ENCODE measurements at regions not wholly inside any gene's neighbourhood (a gene's known extent, or its start where the extent isn't known, plus 50 kb on each side); places are given as distances from the start of the nearest gene placed in this dataset.

DNA sequence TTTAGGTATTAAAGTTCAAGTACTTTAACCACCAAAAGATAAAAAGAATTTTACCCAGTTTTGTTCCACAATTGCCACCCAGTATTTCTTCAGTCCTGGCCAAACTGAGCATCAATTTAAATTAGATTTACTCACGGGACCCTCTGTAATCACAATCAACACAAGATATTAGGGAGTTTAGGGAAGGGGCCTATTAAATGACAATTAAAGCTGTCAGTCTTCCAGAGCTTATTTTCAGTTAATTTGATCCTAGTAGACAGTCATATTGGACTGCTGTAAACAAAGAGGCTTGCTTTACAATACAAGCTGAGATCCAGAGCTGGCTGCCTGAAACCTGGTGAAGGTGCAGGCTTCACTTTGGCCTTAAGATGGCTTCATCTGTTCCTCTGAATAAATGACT, 321.2 kb upstream of the NBEA start:
- DNase-seq: no peak
- Histone ChIP-seq H3K4me3 (no peak overlapping the region), H3K4me1 (no peaks in the 10 kb centered on the region), H3K27ac (no peak overlapping the region), H3K27me3 (no peaks in the 10 kb centered on the region), H3K9me3 (no peaks in the 10 kb centered on the region), H3K36me3 (no peaks in the 10 kb centered on the region)
- intact Hi-C loops (cut with DNase I): no loop called here
- TF ChIP-seq, protein P1, sequence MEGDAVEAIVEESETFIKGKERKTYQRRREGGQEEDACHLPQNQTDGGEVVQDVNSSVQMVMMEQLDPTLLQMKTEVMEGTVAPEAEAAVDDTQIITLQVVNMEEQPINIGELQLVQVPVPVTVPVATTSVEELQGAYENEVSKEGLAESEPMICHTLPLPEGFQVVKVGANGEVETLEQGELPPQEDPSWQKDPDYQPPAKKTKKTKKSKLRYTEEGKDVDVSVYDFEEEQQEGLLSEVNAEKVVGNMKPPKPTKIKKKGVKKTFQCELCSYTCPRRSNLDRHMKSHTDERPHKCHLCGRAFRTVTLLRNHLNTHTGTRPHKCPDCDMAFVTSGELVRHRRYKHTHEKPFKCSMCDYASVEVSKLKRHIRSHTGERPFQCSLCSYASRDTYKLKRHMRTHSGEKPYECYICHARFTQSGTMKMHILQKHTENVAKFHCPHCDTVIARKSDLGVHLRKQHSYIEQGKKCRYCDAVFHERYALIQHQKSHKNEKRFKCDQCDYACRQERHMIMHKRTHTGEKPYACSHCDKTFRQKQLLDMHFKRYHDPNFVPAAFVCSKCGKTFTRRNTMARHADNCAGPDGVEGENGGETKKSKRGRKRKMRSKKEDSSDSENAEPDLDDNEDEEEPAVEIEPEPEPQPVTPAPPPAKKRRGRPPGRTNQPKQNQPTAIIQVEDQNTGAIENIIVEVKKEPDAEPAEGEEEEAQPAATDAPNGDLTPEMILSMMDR (IDR thresholded peaks at IDR 0.05): no peak
- no peak for TF ChIP-seq POLR2A (IDR thresholded peaks at IDR 0.05)
- WGBS, 2 donors: 53 to 81% methylated on average over 1 of the region's 1 CpG

DNA sequence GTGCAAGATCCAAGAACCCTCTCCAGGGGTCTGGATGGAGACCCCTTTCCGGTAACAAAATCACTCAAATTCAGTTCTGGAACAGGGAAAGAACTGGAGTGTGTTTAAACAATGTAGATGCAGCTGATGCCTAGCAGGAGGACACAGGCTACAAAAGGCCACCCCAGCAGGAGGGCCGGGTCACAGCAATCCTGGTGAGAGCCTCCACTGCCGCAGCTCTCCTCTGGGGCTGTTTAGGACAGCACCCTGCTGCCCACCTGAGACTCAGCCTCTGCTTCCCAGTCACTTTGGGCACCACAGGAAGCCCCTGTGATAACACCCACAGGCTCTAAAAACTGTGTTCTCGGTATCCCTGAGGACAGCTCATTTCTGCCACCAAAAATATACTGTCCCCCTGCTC, 318.7 kb upstream of the NBEA start:
- Histone ChIP-seq H3K4me1 (peaks cover 0 to 5% (median 0%) of the 10 kb centered on the region in 3 donors), H3K4me3 (no peak overlapping the region), H3K27me3 (no peaks in the 10 kb centered on the region), H3K36me3 (no peaks in the 10 kb centered on the region), H3K9me3 (no peaks in the 10 kb centered on the region), H3K27ac (no peak overlapping the region)
- no peak for TF ChIP-seq POLR2A (IDR thresholded peaks at IDR 0.05)
- TF ChIP-seq, protein P1 (IDR thresholded peaks at IDR 0.05): no peak
- intact Hi-C loops (cut with DNase I): no loop called here
- no peak for DNase-seq
- 64 to 74% methylated on average over 3 to 4 of the region's 4 CpGs for WGBS, 2 donors

DNA sequence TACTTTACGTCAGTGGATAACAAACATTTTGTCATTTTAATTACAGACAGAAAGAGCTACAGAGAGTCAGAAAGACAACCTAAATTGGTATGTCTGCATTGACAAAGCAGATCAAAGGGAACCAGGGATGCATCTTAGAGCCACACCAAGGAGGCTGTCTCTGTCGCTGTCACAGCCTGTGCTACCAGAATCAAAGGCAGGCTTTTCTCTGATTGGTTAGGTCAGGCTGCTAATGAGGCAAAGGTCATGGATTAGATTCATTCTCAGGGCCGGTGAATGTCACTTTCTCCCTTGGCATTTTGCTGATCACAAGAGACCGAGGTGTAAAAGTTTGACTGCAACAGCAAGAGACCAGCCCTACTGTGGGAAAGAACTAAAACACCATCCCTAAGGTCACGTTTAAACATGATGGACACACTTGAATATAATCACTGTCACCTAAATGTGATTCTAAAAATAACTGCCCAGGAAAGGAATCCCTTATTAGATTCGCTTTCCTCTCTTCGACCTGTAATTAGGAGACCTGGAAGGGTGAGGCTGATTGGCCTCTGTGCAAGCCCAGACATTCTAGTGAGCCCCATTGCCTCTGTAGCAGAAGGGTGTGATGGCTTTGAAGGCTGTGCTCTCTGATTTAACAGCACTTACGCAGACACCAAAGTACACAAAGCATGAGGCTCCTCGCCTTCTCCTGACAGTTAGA, 314.4 kb upstream of the NBEA start:
- Histone ChIP-seq H3K4me3 (no peak overlapping the region), H3K9me3 (no peaks in the 10 kb centered on the region), H3K36me3 (no peaks in the 10 kb centered on the region), H3K27me3 (no peaks in the 10 kb centered on the region), H3K4me1 (peaks cover 0 to 5% (median 0%) of the 10 kb centered on the region in 3 donors), H3K27ac (no peak overlapping the region)
- TF ChIP-seq POLR2A (IDR thresholded peaks at IDR 0.05): no peak
- TF ChIP-seq, protein P1 (IDR thresholded peaks at IDR 0.05): no peak
- intact Hi-C loops (cut with DNase I): no loop called here
- 53% methylated on average over 8 to 9 of the region's 9 CpGs for WGBS, 2 donors
- no peak for DNase-seq

DNA sequence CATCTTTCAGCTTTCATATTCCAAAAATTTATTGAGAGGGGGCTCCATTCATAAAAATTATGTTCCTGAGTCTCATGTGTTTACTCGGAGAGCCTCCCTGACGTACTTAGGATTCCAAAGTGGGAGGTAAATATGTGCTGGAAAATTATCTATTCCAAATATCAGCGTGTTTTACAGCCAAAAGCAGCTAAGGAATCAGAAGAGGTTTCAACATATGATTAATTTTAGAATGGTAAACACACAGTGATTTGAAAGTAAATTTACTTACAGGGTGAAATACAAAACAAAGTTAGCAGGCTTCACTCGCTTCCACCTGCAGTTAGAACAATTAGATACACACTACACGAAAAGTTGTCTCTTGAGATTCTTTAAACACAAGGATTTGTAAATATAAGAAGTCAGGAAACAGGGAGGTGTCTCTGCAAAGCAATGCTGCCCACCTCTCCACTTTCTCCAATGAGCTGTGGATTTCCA, 313.8 kb upstream of the NBEA start:
- Histone ChIP-seq H3K4me1 (peaks cover 0 to 5% (median 0%) of the 10 kb centered on the region in 3 donors), H3K4me3 (no peak overlapping the region), H3K36me3 (no peaks in the 10 kb centered on the region), H3K9me3 (no peaks in the 10 kb centered on the region), H3K27ac (no peak overlapping the region), H3K27me3 (no peaks in the 10 kb centered on the region)
- no peak for TF ChIP-seq POLR2A (IDR thresholded peaks at IDR 0.05)
- TF ChIP-seq, protein P1 (IDR thresholded peaks at IDR 0.05): no peak
- 44 to 54% methylated on average over 5 of the region's 5 CpGs for WGBS, 2 donors
- intact Hi-C loops (cut with DNase I): no loop called here
- no peak for DNase-seq

DNA sequence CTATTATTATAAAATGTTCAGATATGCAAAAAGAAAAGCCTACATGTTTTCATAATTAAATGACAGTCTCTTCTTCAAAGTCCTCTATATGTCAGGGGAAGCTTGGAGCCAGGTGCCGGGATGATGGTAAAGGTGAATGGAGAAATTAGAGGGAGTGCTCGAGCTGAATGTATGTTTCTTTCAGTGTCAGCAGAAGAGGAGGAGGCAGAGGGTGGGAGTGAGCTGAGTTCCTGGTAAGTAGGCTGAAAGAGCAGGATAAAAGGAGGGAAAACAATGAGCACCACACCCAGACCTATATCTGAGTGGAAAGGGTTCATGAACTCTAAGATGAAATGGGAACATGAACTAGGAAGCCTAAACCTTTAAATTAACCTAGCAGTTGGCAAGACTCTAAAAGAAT, 307.6 kb upstream of the NBEA start:
- Histone ChIP-seq H3K36me3 (no peaks in the 10 kb centered on the region), H3K4me1 (no peaks in the 10 kb centered on the region), H3K27me3 (no peaks in the 10 kb centered on the region), H3K4me3 (no peak overlapping the region), H3K9me3 (no peaks in the 10 kb centered on the region), H3K27ac (no peak overlapping the region)
- TF ChIP-seq, protein P1 (IDR thresholded peaks at IDR 0.05): no peak
- TF ChIP-seq POLR2A (IDR thresholded peaks at IDR 0.05): no peak
- intact Hi-C loops (cut with DNase I): no loop called here
- 56 to 70% methylated on average over 2 of the region's 2 CpGs for WGBS, 2 donors
- DNase-seq: no peak

Measured in esophagus squamous epithelium (tissue), 5 donors.